Left cardiac atrium (tissue), 4 donors: ENCODE measurements at regions not wholly inside any gene's neighbourhood (a gene's known extent, or its start where the extent isn't known, plus 50 kb on each side); places are given as distances from the start of the nearest gene placed in this dataset.
"Not testable (repeated sequence)": the region's sequence is repeated elsewhere in the genome, so short reads cannot be mapped to it uniquely, and the experiment has no call there.

ENCODE experiments used
- ATAC-seq, 2 donors: fragments of 200-7000 bp; cut with Tn5 transposase; one replicate each; pipeline ENCODE4 v1.9.1; 2020; ENCODE audit warnings: mild to moderate bottlenecking in 2 of 2, moderate library complexity in 2 of 2
- DNase-seq: peaks from one replicate; pipeline ENCODE4 v3.0.0-alpha.2; 2020
- intact Hi-C, 2 donors: fragments of 100-400 bp; cut with DNase I; formaldehyde crosslinking; loops; one replicate each; pipeline versions ENCODE4 v1.14.1 to v1.15.1; 2022 to 2023
- donor health status: DM: no; HTN: yes; CAD: no.
- donor health status: DM: no; HTN: yes; CAD: no; lungs with severe emphysema.
- donor health status: DM: yes; HTN: yes; CAD: no.
- donor health status: Dilated cardiomyopathy.

GRCh38 chr11:82546661-82547557, 186.8 kb downstream of the FAM181B start:
- intact Hi-C loops: no loop called here
- no peak for DNase-seq
- ATAC-seq: peak in 1 of 2 donors; percentile 54

- no peak for DNase-seq
- no peak for ATAC-seq
- intact Hi-C loops: no loop called here
These were observed 194.0 kb downstream of the FAM181B start for GRCh38 chr11:82539669-82540068.

- ATAC-seq: no peak
- DNase-seq: no peak
- intact Hi-C loops: no loop called here
These were observed 197.0 kb downstream of the FAM181B start for GRCh38 chr11:82536706-82537105.

- DNase-seq: no peak
- no peak for ATAC-seq
- intact Hi-C loops: no loop called here
These were observed 199.9 kb downstream of the FAM181B start for GRCh38 chr11:82533628-82534327.

- ATAC-seq: no peak
- intact Hi-C loops: no loop called here
- DNase-seq: no peak
These were observed 203.7 kb downstream of the FAM181B start for GRCh38 chr11:82529936-82530335.

GRCh38 chr11:82527081-82527584, 206.5 kb downstream of the FAM181B start:
- DNase-seq (no peak), ATAC-seq (no peak)
- intact Hi-C loops: no loop called here

GRCh38 chr11:82523141-82523540, 210.5 kb downstream of the FAM181B start:
- intact Hi-C loops: loop anchor here in 1 of 2 donors (2.0 to 5.0 kb wide), 2 partner anchors 208 to 876 kb away; no protein-coding TSS in a partner anchor
- DNase-seq (no peak), ATAC-seq (no peak)

GRCh38 chr11:82521427-82521826, 212.2 kb downstream of the FAM181B start:
- intact Hi-C loops: loop anchor here in 1 of 2 donors (5.0 kb wide), 1 partner anchor 874 kb away; no protein-coding TSS in a partner anchor
- DNase-seq (no peak), ATAC-seq (peak; percentile 27 to 76)

- no peak for DNase-seq
- intact Hi-C loops: no loop called here
These were observed 226.4 kb downstream of the FAM181B start for GRCh38 chr11:82507288-82507687.

GRCh38 chr11:82505379-82505778, 228.3 kb downstream of the FAM181B start:
- intact Hi-C loops: no loop called here
- DNase-seq: no peak
- ATAC-seq: no peak

More at GRCh38 chr11:82507288-82507687, 226.4 kb downstream of the FAM181B start:
- ATAC-seq: peak in 1 of 2 donors; percentile 51

GRCh38 chr11:82501174-82501573, 232.5 kb downstream of the FAM181B start:
- DNase-seq, intact Hi-C loops, ATAC-seq: not testable (repeated sequence)

- intact Hi-C loops: no loop called here
- DNase-seq (no peak), ATAC-seq (no peak)
These were observed 238.7 kb downstream of the FAM181B start for GRCh38 chr11:82494988-82495432.

- ATAC-seq: no peak
- intact Hi-C loops: no loop called here
- DNase-seq: no peak
These were observed 258.8 kb downstream of the FAM181B start for GRCh38 chr11:82474876-82475275.

GRCh38 chr11:82465481-82465880, 268.2 kb downstream of the FAM181B start:
- DNase-seq (no peak), ATAC-seq (no peak)
- intact Hi-C loops: no loop called here

GRCh38 chr11:82462608-82463242, 270.9 kb downstream of the FAM181B start:
- DNase-seq (no peak), ATAC-seq (peak; percentile 78 to 93)
- intact Hi-C loops: no loop called here

- intact Hi-C loops: no loop called here
- DNase-seq (no peak), ATAC-seq (no peak)
These were observed 274.9 kb downstream of the FAM181B start for GRCh38 chr11:82458761-82459160.

GRCh38 chr11:82458147-82458546, 275.5 kb downstream of the FAM181B start:
- DNase-seq: no peak
- intact Hi-C loops: no loop called here
- no peak for ATAC-seq

- intact Hi-C loops: no loop called here
- DNase-seq (no peak), ATAC-seq (no peak)
These were observed 282.7 kb downstream of the FAM181B start for GRCh38 chr11:82450996-82451395.

GRCh38 chr11:82406611-82407010, 327.1 kb downstream of the FAM181B start:
- intact Hi-C loops: no loop called here
- ATAC-seq (no peak), DNase-seq (no peak)
